Astrocyte (in vitro differentiated cells and primary cell): ENCODE measurements at regions not wholly inside any gene's neighbourhood (a gene's known extent, or its start where the extent isn't known, plus 50 kb on each side); places are given as distances from the start of the nearest gene placed in this dataset.

Experiments
- EZH2 ChIP-seq: IDR thresholded peaks from 2 replicates; pipeline ENCODE4 v1.6.1; 2012; ENCODE audit warnings: mild to moderate bottlenecking, low read length, inconsistent platforms; ENCODE audit not compliant: insufficient read depth
- TF ChIP-seq, protein P1 (sequence below): IDR thresholded peaks from 2 replicates; pipeline ENCODE4 v1.5.1; 2011; ENCODE audit warnings: low read depth, mild to moderate bottlenecking, inconsistent platforms, low read length, moderate library complexity; ENCODE audit not compliant: insufficient read depth

DNA sequence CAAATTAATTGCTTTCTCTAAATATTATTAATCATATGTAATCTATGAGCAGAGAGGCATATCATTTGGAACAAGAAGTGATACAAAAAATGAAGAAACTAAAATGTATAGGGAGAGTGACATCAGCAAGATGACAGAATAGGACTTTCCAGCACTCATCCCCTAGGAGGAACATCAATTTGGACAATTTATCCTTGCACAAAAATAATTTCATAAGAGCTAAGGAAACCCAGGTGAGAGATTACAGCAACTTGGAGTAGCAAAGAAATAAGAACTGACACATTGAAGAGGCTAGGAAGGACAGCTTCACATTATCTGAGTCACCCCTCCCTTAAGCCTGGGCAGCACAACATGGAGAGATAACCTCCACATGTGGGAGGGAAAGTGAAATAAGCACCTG is 347.5 kb downstream of the MAFB start:
- TF ChIP-seq, protein P1, sequence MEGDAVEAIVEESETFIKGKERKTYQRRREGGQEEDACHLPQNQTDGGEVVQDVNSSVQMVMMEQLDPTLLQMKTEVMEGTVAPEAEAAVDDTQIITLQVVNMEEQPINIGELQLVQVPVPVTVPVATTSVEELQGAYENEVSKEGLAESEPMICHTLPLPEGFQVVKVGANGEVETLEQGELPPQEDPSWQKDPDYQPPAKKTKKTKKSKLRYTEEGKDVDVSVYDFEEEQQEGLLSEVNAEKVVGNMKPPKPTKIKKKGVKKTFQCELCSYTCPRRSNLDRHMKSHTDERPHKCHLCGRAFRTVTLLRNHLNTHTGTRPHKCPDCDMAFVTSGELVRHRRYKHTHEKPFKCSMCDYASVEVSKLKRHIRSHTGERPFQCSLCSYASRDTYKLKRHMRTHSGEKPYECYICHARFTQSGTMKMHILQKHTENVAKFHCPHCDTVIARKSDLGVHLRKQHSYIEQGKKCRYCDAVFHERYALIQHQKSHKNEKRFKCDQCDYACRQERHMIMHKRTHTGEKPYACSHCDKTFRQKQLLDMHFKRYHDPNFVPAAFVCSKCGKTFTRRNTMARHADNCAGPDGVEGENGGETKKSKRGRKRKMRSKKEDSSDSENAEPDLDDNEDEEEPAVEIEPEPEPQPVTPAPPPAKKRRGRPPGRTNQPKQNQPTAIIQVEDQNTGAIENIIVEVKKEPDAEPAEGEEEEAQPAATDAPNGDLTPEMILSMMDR = no peak
- no peak for TF ChIP-seq EZH2
